ENCODE measurements at regions not wholly inside any gene's neighbourhood (a gene's known extent, or its start where the extent isn't known, plus 50 kb on each side); places are given as distances from the start of the nearest gene placed in this dataset.

DNA sequence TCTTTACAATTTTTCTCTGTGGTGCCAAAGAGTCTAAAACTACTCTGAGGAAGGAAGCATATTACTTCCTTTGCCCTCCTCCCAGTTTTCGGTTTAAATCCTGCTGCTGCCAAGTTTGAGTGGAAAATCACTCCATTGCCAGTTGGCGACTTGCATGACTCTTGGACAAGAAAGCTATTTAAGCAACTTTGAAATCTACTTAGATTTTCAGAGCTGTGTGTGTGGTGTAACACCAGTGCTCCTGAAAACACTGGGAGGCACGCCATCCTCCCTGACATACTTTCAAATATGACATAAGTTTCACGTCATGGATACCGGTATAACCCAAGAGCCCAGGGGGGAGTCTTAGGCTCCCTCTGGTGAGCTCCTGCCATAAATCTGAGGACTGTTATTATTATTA is 83.5 kb upstream of the RIOK2 start:
- no peak overlapping the region for H3K27ac ChIP-seq
- no peak for DNase-seq (ENCODE audit: low spot score in 2 of 2)

DNA sequence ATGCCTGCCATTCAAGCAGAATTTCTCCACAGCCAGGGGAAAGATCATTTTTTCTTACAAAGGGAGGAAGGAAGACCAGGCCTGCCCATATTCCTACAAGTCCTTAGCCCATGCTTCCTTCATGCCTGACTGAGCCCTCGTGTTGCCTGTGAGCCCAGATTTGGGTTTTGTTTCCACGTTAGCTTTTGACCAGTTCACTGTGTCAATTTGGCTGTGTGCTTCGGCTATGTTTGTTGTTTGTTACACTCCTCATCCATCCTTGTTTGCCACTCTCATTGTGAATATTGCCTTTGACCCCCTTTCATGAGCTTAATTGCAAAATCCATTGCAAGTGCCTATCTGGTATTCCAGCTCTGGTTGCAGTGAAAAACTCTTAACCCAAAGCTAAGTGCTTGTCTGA is 84.7 kb upstream of the RIOK2 start:
- intact Hi-C loops (cut with DNase I; ENCODE audit: low total_unique reads): no loop called here
- Histone ChIP-seq H3K4me3 (no peak overlapping the region), H3K4me1 (no peaks in the 10 kb centered on the region), H3K9me3 (peaks cover 8 to 18% of the 10 kb centered on the region in 2 donors), H3K27me3 (no peaks in the 10 kb centered on the region), H3K27ac (no peak overlapping the region), H3K36me3 (no peaks in the 10 kb centered on the region)
- TF ChIP-seq POLR2AphosphoS5 (IDR thresholded peaks at IDR 0.05): no peak
- TF ChIP-seq, protein P1, sequence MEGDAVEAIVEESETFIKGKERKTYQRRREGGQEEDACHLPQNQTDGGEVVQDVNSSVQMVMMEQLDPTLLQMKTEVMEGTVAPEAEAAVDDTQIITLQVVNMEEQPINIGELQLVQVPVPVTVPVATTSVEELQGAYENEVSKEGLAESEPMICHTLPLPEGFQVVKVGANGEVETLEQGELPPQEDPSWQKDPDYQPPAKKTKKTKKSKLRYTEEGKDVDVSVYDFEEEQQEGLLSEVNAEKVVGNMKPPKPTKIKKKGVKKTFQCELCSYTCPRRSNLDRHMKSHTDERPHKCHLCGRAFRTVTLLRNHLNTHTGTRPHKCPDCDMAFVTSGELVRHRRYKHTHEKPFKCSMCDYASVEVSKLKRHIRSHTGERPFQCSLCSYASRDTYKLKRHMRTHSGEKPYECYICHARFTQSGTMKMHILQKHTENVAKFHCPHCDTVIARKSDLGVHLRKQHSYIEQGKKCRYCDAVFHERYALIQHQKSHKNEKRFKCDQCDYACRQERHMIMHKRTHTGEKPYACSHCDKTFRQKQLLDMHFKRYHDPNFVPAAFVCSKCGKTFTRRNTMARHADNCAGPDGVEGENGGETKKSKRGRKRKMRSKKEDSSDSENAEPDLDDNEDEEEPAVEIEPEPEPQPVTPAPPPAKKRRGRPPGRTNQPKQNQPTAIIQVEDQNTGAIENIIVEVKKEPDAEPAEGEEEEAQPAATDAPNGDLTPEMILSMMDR (IDR thresholded peaks at IDR 0.05): no peak
- no peak for TF ChIP-seq POLR2A (IDR thresholded peaks at IDR 0.05)
- no peak for DNase-seq (ENCODE audit: low spot score in 2 of 2)

More for the DNA sequence above, 83.5 kb upstream of the RIOK2 start:
- Histone ChIP-seq H3K9me3 (peaks cover 0 to 7% of the 10 kb centered on the region in 2 donors), H3K27me3 (no peaks in the 10 kb centered on the region), H3K4me3 (no peak overlapping the region), H3K36me3 (no peaks in the 10 kb centered on the region), H3K4me1 (no peaks in the 10 kb centered on the region)
- TF ChIP-seq POLR2A (IDR thresholded peaks at IDR 0.05): no peak
- TF ChIP-seq, protein P1 (IDR thresholded peaks at IDR 0.05): no peak
- intact Hi-C loops (cut with DNase I; ENCODE audit: low total_unique reads): no loop called here

GRCh38 chr5:97276474-97277120 is 93.5 kb upstream of the RIOK2 start:
- no peaks in the 10 kb centered on the region for H3K27me3 ChIP-seq
- H3K9me3 ChIP-seq: peaks cover 9 to 14% of the 10 kb centered on the region in 2 donors
- DNase-seq (ENCODE audit: low spot score in 2 of 2): no peak
- TF ChIP-seq POLR2A (IDR thresholded peaks at IDR 0.05) (no peak), POLR2AphosphoS5 (IDR thresholded peaks at IDR 0.05) (no peak)
- TF ChIP-seq, protein P1 (IDR thresholded peaks at IDR 0.05): no peak
- H3K36me3 ChIP-seq: no peaks in the 10 kb centered on the region
- intact Hi-C loops (cut with DNase I; ENCODE audit: low total_unique reads): loop anchor here (5.0 kb wide), 1 partner anchor 511 kb away; no protein-coding TSS in a partner anchor
- no peaks in the 10 kb centered on the region for H3K4me1 ChIP-seq
- no peak overlapping the region for H3K27ac ChIP-seq
- H3K4me3 ChIP-seq: no peak overlapping the region

GRCh38 chr5:97281257-97281656 is 98.2 kb upstream of the RIOK2 start:
- DNase-seq (ENCODE audit: low spot score in 2 of 2): no peak
- Histone ChIP-seq H3K27ac (no peak overlapping the region), H3K4me1 (no peaks in the 10 kb centered on the region), H3K27me3 (no peaks in the 10 kb centered on the region), H3K4me3 (no peak overlapping the region), H3K9me3 (peaks cover 0 to 22% of the 10 kb centered on the region in 2 donors), H3K36me3 (no peaks in the 10 kb centered on the region)
- intact Hi-C loops (cut with DNase I; ENCODE audit: low total_unique reads): no loop called here
- TF ChIP-seq, protein P1 (IDR thresholded peaks at IDR 0.05): no peak

DNA sequence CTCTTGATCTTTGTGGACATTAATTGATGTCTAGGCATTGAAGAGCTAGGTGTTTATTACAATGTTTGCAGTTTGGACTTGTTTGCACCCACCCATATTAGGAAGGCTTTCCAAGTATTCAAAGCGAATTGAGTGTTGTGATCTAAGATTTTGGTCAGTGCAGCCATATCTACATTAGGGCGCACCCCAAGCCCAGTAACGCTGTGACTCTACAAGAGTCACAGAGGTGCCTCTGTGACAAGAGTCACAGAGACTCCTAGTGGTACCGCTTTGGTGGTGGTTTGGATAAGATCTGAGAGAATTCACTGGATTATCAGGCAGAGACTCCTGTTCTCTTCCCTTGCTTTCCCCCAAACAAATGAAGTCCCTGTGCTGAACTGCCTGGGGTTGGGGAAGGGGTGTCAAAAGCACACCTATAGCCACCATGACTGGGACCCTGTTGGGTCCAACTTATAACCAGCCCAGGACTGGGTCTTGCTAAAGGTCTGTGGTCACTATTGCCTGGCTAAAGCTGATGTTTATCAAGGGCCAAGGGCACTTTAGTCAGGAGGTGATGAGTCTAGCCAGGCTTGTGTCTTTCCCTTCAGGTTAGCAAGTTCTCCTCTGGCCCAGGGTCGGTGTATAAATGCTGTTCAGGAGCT is 114.1 kb upstream of the RIOK2 start:
- no peak overlapping the region for H3K4me3 ChIP-seq
- H3K27ac ChIP-seq: no peak overlapping the region
- H3K36me3 ChIP-seq: no peaks in the 10 kb centered on the region
- intact Hi-C loops (cut with DNase I; ENCODE audit: low total_unique reads): no loop called here
- no peak for TF ChIP-seq POLR2A (IDR thresholded peaks at IDR 0.05)
- TF ChIP-seq, protein P1 (IDR thresholded peaks at IDR 0.05): peak in 1 of 3 donors; percentile 49
- no peak for TF ChIP-seq POLR2AphosphoS5 (IDR thresholded peaks at IDR 0.05)
- H3K27me3 ChIP-seq: no peaks in the 10 kb centered on the region
- no peak for DNase-seq (ENCODE audit: low spot score in 2 of 2)
- H3K4me1 ChIP-seq: no peaks in the 10 kb centered on the region
- H3K9me3 ChIP-seq: no peaks in the 10 kb centered on the region
